ENCODE measurements at regions not wholly inside any gene's neighbourhood (a gene's known extent, or its start where the extent isn't known, plus 50 kb on each side); places are given as distances from the start of the nearest gene placed in this dataset.

DNA sequence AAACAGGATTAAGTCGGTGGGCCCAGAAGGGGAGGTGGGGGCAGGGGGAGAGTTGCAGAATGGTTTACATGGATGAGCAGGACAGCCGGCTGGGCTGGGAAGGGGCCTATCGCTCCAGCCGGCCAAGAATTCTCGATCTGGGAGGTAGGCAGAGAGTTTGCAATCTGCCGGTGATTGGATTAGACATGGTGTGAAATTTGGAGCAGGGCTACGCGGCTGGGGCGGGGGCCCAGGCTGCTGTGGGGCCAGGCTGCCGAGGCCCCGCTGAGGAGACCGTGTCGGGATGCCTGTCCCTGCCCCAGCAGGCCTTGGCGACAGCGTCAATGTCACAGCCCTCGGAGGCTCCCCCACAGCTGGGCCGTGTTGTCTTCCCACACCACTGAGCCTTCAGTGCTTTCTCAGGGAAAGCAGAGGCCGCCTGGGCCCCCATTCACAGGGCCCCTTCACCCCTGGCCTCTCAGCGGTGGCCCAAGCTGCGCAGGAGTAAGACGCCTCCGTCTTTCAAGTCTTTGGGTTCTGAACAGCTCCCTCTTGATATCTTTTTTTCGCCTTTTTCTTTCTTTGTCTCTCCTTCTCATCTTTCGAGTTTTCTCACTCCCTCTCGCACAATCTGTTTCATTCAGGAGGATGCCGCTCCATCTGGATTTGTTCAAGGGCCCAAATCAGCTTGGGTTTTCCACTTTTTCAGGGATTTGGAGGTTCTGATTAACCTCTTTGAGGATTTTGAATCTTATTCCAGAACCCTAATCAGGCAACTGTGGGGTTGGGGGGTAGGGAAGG lies 117.5 kb upstream of the PARP11 start:
- TF ChIP-seq, protein P1, sequence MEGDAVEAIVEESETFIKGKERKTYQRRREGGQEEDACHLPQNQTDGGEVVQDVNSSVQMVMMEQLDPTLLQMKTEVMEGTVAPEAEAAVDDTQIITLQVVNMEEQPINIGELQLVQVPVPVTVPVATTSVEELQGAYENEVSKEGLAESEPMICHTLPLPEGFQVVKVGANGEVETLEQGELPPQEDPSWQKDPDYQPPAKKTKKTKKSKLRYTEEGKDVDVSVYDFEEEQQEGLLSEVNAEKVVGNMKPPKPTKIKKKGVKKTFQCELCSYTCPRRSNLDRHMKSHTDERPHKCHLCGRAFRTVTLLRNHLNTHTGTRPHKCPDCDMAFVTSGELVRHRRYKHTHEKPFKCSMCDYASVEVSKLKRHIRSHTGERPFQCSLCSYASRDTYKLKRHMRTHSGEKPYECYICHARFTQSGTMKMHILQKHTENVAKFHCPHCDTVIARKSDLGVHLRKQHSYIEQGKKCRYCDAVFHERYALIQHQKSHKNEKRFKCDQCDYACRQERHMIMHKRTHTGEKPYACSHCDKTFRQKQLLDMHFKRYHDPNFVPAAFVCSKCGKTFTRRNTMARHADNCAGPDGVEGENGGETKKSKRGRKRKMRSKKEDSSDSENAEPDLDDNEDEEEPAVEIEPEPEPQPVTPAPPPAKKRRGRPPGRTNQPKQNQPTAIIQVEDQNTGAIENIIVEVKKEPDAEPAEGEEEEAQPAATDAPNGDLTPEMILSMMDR (IDR thresholded peaks at IDR 0.05; ENCODE audit: insufficient read depth, low read length, poor library complexity, severe bottlenecking): no peak
- no peak for TF ChIP-seq EZH2phosphoT487 (conservative IDR thresholded peaks at IDR 0.05; ENCODE audit: low read length)

Data from SU-DHL-6 (cell line).